ENCODE measurements at regions not wholly inside any gene's neighbourhood (a gene's known extent, or its start where the extent isn't known, plus 50 kb on each side); places are given as distances from the start of the nearest gene placed in this dataset.
"Not testable (repeated sequence)": the region's sequence is repeated elsewhere in the genome, so short reads cannot be mapped to it uniquely, and the experiment has no call there.

- H3K4me3 ChIP-seq (ENCODE audit: low read depth in 1 of 2, low read length in 2 of 2), result no peak overlapping the region
- H3K27me3 ChIP-seq (ENCODE audit: low read depth, low read length), result no peaks in the 10 kb centered on the region
- H3K27ac ChIP-seq (ENCODE audit: low read length), result no peak overlapping the region
- H3K9me3 ChIP-seq (ENCODE audit: control insufficient read depth in 1 of 2, low read length in 2 of 2), result peaks cover 0 to 2% of the 10 kb centered on the region in 2 donors
- H3K36me3 ChIP-seq (ENCODE audit: control insufficient read depth in 1 of 2, insufficient read depth in 2 of 2, low read length in 2 of 2), result no peaks in the 10 kb centered on the region
- H3K4me1 ChIP-seq (ENCODE audit: control insufficient read depth in 1 of 2, insufficient read depth in 2 of 2, low read length in 2 of 2), result no peaks in the 10 kb centered on the region
These were observed 92.8 kb upstream of the CDH2 start for GRCh38 chr18:28269750-28270149.

GRCh38 chr18:28267878-28268625 is 91.1 kb upstream of the CDH2 start:
- Histone ChIP-seq H3K9me3 (ENCODE audit: control insufficient read depth in 1 of 2, low read length in 2 of 2) (peaks cover 0 to 2% of the 10 kb centered on the region in 2 donors), H3K4me3 (ENCODE audit: low read depth in 1 of 2, low read length in 2 of 2) (no peak overlapping the region), H3K4me1 (ENCODE audit: control insufficient read depth in 1 of 2, insufficient read depth in 2 of 2, low read length in 2 of 2) (no peaks in the 10 kb centered on the region), H3K27ac (ENCODE audit: low read length) (no peak overlapping the region), H3K27me3 (ENCODE audit: low read depth, low read length) (no peaks in the 10 kb centered on the region), H3K36me3 (ENCODE audit: control insufficient read depth in 1 of 2, insufficient read depth in 2 of 2, low read length in 2 of 2) (no peaks in the 10 kb centered on the region)

GRCh38 chr18:28267276-28267675 is 90.3 kb upstream of the CDH2 start:
- H3K4me1 ChIP-seq (ENCODE audit: control insufficient read depth in 1 of 2, insufficient read depth in 2 of 2, low read length in 2 of 2), result no peaks in the 10 kb centered on the region
- no peaks in the 10 kb centered on the region for H3K27me3 ChIP-seq (ENCODE audit: low read depth, low read length)
- no peaks in the 10 kb centered on the region for H3K36me3 ChIP-seq (ENCODE audit: control insufficient read depth in 1 of 2, insufficient read depth in 2 of 2, low read length in 2 of 2)
- no peak overlapping the region for H3K27ac ChIP-seq (ENCODE audit: low read length)
- H3K4me3 ChIP-seq (ENCODE audit: low read depth in 1 of 2, low read length in 2 of 2), result no peak overlapping the region
- peaks cover 0 to 2% of the 10 kb centered on the region in 2 donors for H3K9me3 ChIP-seq (ENCODE audit: control insufficient read depth in 1 of 2, low read length in 2 of 2)

GRCh38 chr18:28256166-28256565 is 79.2 kb upstream of the CDH2 start:
- Histone ChIP-seq H3K27ac (ENCODE audit: low read length) (no peak overlapping the region), H3K27me3 (ENCODE audit: low read depth, low read length) (no peaks in the 10 kb centered on the region), H3K36me3 (ENCODE audit: control insufficient read depth in 1 of 2, insufficient read depth in 2 of 2, low read length in 2 of 2) (no peaks in the 10 kb centered on the region), H3K4me3 (ENCODE audit: low read depth in 1 of 2, low read length in 2 of 2) (no peak overlapping the region), H3K9me3 (ENCODE audit: control insufficient read depth in 1 of 2, low read length in 2 of 2) (no peaks in the 10 kb centered on the region), H3K4me1 (ENCODE audit: control insufficient read depth in 1 of 2, insufficient read depth in 2 of 2, low read length in 2 of 2) (no peaks in the 10 kb centered on the region)

GRCh38 chr18:28248653-28249052 is 71.7 kb upstream of the CDH2 start:
- no peaks in the 10 kb centered on the region for H3K9me3 ChIP-seq (ENCODE audit: control insufficient read depth in 1 of 2, low read length in 2 of 2)
- H3K36me3 ChIP-seq (ENCODE audit: control insufficient read depth in 1 of 2, insufficient read depth in 2 of 2, low read length in 2 of 2), result no peaks in the 10 kb centered on the region
- no peaks in the 10 kb centered on the region for H3K27me3 ChIP-seq (ENCODE audit: low read depth, low read length)
- no peak overlapping the region for H3K27ac ChIP-seq (ENCODE audit: low read length)
- no peak overlapping the region for H3K4me3 ChIP-seq (ENCODE audit: low read depth in 1 of 2, low read length in 2 of 2)
- no peaks in the 10 kb centered on the region for H3K4me1 ChIP-seq (ENCODE audit: control insufficient read depth in 1 of 2, insufficient read depth in 2 of 2, low read length in 2 of 2)

- not testable (repeated sequence) for H3K4me1 ChIP-seq (ENCODE audit: control insufficient read depth in 1 of 2, insufficient read depth in 2 of 2, low read length in 2 of 2); H3K4me3 ChIP-seq (ENCODE audit: low read depth in 1 of 2, low read length in 2 of 2); H3K9me3 ChIP-seq (ENCODE audit: control insufficient read depth in 1 of 2, low read length in 2 of 2); H3K36me3 ChIP-seq (ENCODE audit: control insufficient read depth in 1 of 2, insufficient read depth in 2 of 2, low read length in 2 of 2); H3K27ac ChIP-seq (ENCODE audit: low read length); H3K27me3 ChIP-seq (ENCODE audit: low read depth, low read length)
These were observed 63.7 kb upstream of the CDH2 start for GRCh38 chr18:28240626-28241025.

GRCh38 chr18:28236487-28236886 is 59.6 kb upstream of the CDH2 start:
- Histone ChIP-seq H3K27ac (ENCODE audit: low read length) (no peak overlapping the region), H3K4me3 (ENCODE audit: low read depth in 1 of 2, low read length in 2 of 2) (no peak overlapping the region), H3K4me1 (ENCODE audit: control insufficient read depth in 1 of 2, insufficient read depth in 2 of 2, low read length in 2 of 2) (no peaks in the 10 kb centered on the region), H3K36me3 (ENCODE audit: control insufficient read depth in 1 of 2, insufficient read depth in 2 of 2, low read length in 2 of 2) (no peaks in the 10 kb centered on the region), H3K9me3 (ENCODE audit: control insufficient read depth in 1 of 2, low read length in 2 of 2) (no peaks in the 10 kb centered on the region), H3K27me3 (ENCODE audit: low read depth, low read length) (no peaks in the 10 kb centered on the region)

All from muscle layer of duodenum (tissue), 2 donors.